HG03432 (cell line): ENCODE measurements at regions not wholly inside any gene's neighbourhood (a gene's known extent, or its start where the extent isn't known, plus 50 kb on each side); places are given as distances from the start of the nearest gene placed in this dataset.

Experiments
- ATAC-seq: cut with Tn5 transposase; IDR thresholded peaks from one replicate; pipeline ENCODE4 v1.9.1; 2021; ENCODE audit warnings: mild to moderate bottlenecking, moderate library complexity; ENCODE audit not compliant: unreplicated experiment

DNA sequence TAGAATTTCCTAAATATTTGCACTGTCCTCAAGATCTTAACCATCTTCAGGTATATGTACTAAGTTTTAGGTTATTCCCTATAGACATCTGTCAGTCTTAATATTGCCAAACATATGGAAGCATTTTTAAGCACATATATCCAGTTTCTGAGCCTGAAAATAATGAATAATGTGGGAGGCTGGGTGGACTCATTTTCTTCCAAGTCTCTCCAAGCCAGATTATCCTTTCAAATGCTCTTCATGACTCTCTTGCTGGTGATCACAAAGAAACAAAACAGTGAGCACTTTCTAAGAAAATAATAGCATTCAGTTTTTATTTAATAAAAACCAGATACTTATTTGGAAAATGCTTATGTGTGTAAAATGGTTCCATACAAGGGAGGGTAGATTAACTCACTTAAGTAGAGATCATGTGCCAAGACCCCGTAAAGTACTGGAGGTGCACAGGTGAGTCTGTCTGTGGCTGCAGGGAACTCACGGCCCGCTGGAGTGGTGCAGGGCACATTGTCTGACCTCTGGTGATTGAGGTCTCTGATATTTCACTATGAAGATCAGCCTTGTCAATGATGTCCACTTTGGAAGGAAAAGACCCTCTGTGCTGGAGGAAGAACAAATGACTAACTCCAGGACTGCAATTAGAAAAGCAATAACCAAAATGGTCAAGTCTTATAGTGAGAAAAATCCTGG lies 161.6 kb downstream of the TMEM18 start:
- no peak for ATAC-seq

DNA sequence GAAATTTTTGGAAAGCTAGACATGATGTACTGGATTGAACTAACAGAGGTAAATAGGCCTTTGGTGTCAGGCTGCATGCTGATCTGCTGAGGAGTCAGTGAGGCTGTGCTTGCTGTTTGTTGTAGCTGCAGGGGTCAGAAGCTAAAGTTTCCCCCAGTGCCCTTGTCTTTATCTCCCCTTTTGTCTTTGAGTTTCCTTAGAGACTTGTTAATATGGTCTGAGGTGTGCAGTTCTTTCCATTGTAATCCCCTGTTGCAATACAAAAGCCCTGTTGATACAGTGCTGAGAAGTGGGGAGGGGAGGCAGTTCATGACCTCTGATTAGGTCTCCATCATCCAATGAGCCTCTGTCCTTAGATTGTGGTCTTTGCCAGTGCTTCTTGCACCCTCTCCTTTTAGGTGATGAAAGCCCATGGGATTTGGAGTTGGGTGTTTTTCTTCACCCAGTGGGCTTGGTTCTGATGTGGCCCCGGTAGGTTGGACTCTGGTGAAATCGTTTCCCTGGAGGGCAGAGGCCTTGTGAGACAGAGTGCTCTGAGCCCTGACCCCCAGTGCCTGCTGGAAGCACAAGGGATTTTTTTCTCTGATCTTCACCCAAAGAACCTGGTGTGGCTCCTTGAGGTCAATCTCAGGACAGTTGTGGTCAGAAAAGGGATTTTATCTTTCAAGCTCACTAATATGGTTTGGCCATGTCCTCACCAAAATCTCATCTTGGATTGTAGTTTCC lies 163.1 kb downstream of the TMEM18 start:
- ATAC-seq = no peak

GRCh38 chr2:510839-511238 lies 166.4 kb downstream of the TMEM18 start:
- ATAC-seq = no peak

DNA sequence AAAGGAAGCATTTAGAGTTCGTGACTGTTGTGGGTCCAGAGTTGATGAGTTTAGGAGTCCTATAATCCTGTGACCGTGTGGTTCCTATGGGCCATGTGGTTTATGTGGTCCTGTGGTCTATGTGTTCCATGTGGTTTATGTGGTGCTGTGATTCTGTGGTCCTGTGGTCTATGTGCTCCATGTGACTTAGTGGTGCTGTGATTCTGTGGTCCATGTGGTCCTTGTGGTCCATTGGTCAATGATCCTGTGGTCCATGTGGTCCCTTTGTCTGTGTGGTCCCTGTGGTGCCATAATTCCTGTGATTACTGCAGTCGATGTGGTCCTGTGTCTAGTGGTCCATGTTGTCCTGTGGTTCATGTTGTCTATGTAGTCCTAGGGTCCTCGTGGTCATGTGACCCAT lies 167.3 kb downstream of the TMEM18 start:
- no peak for ATAC-seq

DNA sequence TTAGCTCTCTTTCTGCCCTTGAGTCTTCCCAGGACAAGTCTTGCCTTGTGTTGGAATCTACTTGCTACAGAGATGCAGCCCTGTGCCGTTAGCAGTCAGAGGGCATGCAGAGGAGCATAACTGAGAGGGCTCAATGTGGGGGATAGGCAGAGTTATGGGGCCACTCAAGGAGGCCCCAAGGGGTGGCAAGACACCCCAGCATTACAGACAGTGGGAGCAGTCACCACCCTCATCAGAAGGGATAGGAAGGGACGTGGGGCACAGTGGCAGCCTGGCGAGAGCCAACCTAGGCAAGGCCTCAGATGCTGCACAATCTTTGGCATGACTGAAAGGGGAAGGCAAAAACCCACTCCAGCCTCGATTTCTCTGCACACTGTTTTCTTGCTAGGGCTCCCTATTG lies 169.1 kb downstream of the TMEM18 start:
- no peak for ATAC-seq

DNA sequence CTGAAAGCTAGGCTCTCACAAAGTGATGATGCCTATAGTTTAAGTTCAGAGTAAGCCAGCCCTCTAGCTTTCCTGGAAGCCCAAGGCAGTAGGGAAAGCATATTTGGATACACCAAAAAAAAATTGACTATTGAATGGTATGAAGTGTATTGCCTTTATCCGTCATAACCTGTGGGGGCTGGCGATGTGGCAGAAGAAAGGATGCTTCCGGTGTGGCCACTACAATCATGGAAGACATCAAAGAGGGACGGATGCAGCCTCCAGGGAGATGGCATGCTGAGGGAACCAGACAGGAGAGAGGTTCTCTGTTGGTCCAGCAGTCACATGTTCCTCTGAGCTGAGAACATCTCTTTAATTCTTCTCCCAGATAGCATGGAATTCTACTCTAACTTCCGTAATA lies 170.3 kb downstream of the TMEM18 start:
- ATAC-seq = no peak

DNA sequence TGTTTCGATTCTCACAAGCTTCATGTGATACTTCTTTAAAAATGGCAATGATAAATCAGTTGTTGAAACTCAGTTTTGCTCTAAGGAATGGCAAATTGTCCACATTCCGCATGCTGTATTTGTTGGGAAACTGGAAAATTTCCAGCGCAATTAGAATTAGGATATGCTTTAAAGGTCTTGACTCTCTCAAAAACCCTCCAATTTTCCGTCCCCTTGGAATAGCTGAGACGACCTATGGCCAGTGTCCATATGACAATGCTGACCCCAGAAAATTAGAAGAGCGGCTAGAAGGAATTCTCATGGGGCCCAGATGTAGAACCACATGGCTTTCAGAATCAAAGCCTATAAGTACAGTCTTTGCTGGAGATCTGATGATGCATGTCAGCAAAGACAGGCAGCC lies 170.8 kb downstream of the TMEM18 start:
- no peak for ATAC-seq

DNA sequence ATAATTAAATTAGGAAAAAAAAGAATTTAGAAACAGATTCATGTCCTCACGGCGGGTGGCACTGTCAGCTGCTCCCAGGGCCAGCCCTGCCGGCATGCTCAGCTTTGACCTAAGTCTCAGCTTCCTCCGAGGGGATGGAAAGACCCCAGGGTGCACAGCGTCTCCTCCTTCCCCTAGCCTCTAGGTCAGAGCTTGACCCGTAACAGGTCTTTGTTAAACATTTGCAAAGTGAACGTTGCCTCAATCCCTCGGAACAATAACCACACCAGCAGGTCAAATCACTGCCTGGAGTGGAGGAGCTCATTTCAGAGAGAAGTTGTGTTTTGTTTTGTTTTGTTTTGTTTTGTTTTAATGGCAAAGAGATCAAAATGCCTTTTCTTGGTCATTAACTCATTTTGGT lies 171.3 kb downstream of the TMEM18 start:
- no peak for ATAC-seq

GRCh38 chr2:503288-503999 lies 173.8 kb downstream of the TMEM18 start:
- ATAC-seq = no peak

GRCh38 chr2:502831-503230 lies 174.4 kb downstream of the TMEM18 start:
- no peak for ATAC-seq

DNA sequence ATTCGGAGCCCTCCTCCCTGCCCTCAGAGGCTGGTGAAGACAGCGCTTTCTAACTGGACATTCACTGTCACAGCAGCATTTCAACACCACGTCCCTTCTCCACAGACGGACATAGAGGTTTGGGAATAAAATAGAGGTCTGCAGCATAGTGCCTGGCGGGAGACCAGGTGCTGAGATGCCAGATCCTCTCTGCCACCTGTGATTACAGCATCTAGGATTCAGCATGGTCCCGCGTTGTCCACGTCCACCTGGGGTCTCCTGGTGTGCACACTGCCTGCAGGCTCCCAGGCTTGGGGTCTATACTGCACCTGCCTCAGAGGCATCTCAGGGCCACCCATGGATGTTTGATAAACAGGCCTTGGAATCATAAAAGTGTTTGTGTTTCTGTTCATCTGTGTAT lies 175.5 kb downstream of the TMEM18 start:
- ATAC-seq = no peak

DNA sequence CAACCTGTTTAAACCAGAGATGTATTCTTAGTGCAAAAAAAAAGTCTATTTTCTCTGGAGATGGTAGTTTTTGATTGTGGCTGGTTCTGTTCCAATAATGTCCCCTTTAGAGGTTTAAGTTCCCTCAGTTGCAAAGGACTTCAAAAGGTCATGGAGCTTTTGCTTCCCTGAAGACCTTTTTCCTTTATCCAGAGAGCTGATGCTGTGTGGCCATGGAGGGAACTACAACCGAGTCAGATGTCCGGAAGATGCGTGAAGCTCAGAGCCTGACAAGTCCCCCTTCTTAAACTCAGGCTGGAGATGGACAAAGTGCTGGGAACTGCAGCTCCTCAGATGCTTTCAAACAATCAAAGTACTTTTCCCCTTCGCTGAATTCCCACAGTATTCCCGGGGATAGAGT lies 176.1 kb downstream of the TMEM18 start:
- no peak for ATAC-seq

DNA sequence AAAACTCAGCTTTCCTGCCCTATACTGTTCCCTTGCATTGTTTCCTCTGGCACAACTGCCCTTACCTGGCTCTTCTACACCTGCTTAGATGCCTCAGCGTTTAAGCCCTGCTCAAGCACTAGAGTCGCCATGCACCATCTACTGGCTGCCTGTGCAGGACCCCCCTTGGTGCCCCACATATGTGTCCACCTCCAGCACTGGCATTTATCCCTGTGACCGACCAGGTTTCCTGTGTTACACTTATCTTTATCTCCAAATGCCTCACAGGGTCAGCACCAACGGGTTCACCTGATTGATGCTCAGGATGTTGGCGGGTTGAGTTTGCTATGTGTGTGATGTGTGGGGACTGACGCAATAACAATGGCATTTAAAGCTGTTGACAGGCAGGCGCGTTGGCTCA lies 177.5 kb downstream of the TMEM18 start:
- no peak for ATAC-seq

GRCh38 chr2:498493-499178 lies 178.6 kb downstream of the TMEM18 start:
- no peak for ATAC-seq

GRCh38 chr2:497770-498492 lies 179.3 kb downstream of the TMEM18 start:
- ATAC-seq = no peak

DNA sequence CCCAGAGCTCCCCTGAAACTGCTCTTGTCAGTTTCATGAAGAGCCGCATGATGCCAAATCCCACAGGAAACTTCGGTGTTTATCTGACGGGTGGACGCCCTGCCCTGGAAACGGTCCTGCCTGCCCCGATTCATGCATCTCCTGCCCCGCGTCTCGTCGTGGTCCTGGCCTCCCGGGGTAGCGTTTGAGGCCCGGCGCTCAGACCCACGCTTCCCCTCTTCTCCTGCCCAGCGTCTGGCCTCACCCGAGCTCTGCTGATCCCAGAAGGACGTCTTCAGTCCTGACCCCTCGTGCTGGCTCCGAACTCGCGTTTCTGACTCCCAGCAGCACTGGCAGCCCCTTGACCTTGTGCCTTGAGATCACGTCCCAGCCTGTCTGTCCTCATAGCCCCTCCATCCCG lies 180.5 kb downstream of the TMEM18 start:
- ATAC-seq = no peak

DNA sequence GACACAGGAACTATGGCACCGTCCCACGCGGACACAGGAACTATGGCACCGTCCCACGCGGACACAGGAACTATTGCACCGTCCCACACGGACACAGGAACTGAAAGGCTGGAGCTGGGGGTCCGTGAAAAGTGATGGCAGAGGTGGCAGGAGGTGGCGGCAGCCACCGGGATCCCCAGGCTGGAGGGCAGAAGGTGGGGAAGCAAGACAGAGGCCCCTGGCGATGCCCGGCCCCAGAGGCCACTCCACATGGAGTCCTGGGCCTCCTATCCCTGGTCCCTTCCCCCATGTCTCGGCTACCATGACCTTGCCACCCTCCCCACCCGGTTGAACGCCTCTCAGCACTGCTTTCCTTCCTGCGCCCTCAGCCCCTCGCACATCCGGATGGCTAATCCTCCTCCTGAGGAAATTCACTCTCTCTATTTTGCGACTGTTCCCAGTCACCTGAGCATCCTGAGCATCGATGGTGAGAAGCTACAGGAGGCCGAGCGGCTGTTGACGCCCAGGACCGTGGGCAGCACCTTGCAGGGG lies 181.4 kb downstream of the TMEM18 start:
- no peak for ATAC-seq

DNA sequence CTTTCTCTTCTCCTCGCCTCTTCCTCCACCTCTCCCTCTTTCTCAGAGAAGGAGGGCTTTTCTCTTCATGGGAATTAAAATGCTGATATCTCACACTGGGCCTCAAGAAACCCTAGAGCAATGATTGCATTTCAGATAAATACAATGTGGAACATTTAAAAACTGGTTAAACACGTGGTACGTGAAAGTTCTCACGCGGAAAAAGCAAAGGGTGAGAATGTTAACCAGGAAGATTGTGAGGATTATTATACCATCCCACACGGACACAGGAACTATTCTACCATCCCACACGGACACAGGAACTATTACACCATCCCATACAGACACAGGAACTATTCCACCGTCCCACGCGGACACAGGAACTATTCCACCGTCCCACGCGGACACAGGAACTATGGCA lies 182.4 kb downstream of the TMEM18 start:
- no peak for ATAC-seq

GRCh38 chr2:493228-493627 lies 184.0 kb downstream of the TMEM18 start:
- ATAC-seq = no peak

DNA sequence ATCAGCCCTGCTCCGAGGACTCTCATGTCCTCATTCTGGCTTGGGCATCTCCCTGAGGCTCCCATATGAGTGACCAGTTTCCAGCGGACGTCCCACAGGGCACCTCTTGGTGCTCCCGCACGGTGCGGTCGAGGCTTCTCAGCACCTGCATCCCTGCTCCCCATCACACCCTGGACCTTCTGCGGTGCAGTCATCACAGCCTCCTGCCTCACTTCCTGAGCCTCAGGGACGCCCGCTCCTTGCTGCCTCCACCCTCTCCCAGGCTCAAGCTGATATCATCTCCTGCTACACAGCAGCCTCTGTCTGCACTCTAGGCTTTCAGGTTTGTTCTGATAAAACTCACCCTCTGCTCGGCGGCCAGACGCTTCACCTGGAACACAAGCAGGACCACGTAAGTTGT lies 185.0 kb downstream of the TMEM18 start:
- ATAC-seq = no peak

DNA sequence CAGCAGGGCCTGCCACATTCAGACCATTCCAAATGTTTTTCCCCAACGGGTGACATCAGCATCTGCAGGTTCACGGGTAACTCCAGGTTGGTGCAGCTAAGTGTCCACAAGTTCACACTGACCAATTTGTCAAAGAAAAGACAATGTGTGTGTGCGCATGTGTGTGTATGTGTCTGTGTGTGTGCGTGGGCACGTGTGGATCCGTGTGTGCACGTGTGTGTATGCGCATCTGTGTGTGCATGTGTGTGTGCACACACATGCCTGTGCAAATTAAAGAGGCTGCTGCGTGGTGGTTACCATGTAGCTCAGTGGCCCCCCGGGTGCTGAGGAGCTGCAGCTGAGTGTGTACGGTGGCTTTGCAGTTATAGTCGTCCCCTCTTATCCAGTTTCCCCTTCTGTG lies 187.4 kb downstream of the TMEM18 start:
- no peak for ATAC-seq
